GM19372 (cell line): ENCODE measurements at regions not wholly inside any gene's neighbourhood (a gene's known extent, or its start where the extent isn't known, plus 50 kb on each side); places are given as distances from the start of the nearest gene placed in this dataset.

Experiments used
- ATAC-seq: cut with Tn5 transposase; IDR thresholded peaks from one replicate; pipeline ENCODE4 v1.9.1; 2021; ENCODE audit warnings: mild to moderate bottlenecking, low read depth, moderate library complexity; ENCODE audit not compliant: unreplicated experiment

GRCh38 chr4:147052361-147052760 lies 106.7 kb upstream of the TTC29 start:
- no peak for ATAC-seq

GRCh38 chr4:147054228-147054872 lies 108.7 kb upstream of the TTC29 start:
- ATAC-seq, result no peak

GRCh38 chr4:147056940-147057610 lies 111.4 kb upstream of the TTC29 start:
- no peak for ATAC-seq

- no peak for ATAC-seq
These were observed 112.0 kb upstream of the TTC29 start for GRCh38 chr4:147057611-147058190.

GRCh38 chr4:147059064-147059731 lies 113.5 kb upstream of the TTC29 start:
- ATAC-seq, result no peak

- ATAC-seq, result no peak
These were observed 114.7 kb upstream of the TTC29 start for GRCh38 chr4:147060151-147060931.

GRCh38 chr4:147064856-147065255 lies 119.2 kb upstream of the TTC29 start:
- ATAC-seq, result no peak

- ATAC-seq, result no peak
These were observed 122.9 kb upstream of the TTC29 start for GRCh38 chr4:147068564-147068963.

GRCh38 chr4:147071209-147071740 lies 125.6 kb upstream of the TTC29 start:
- no peak for ATAC-seq

- no peak for ATAC-seq
These were observed 130.5 kb upstream of the TTC29 start for GRCh38 chr4:147076179-147076578.

- no peak for ATAC-seq
These were observed 131.1 kb upstream of the TTC29 start for GRCh38 chr4:147076728-147077127.

GRCh38 chr4:147078362-147078761 lies 132.7 kb upstream of the TTC29 start:
- no peak for ATAC-seq

GRCh38 chr4:147078875-147079658 lies 133.4 kb upstream of the TTC29 start:
- no peak for ATAC-seq

GRCh38 chr4:147084861-147085260 lies 139.2 kb upstream of the TTC29 start:
- no peak for ATAC-seq

GRCh38 chr4:147085781-147086180 lies 140.1 kb upstream of the TTC29 start:
- ATAC-seq, result no peak

GRCh38 chr4:147088146-147088545 lies 142.5 kb upstream of the TTC29 start:
- no peak for ATAC-seq

GRCh38 chr4:147090486-147090885 lies 144.8 kb upstream of the TTC29 start:
- ATAC-seq, result no peak

GRCh38 chr4:147093206-147093605 lies 147.5 kb upstream of the TTC29 start:
- ATAC-seq, result no peak

GRCh38 chr4:147094238-147094637 lies 148.6 kb upstream of the TTC29 start:
- ATAC-seq, result no peak
